GM10266 (cell line): ENCODE measurements at regions not wholly inside any gene's neighbourhood (a gene's known extent, or its start where the extent isn't known, plus 50 kb on each side); places are given as distances from the start of the nearest gene placed in this dataset.
"Not testable (repeated sequence)": the region's sequence is repeated elsewhere in the genome, so short reads cannot be mapped to it uniquely, and the experiment has no call there.

ENCODE experiments used
- DNase-seq: peaks from one replicate; pipeline ENCODE4 v3.0.0; 2012; ENCODE audit errors: extremely low spot score
- TF ChIP-seq, protein P1 (sequence below): IDR thresholded peaks from 2 replicates; pipeline ENCODE4 v1.5.1; 2012; ENCODE audit warnings: mild to moderate bottlenecking, low read depth; ENCODE audit not compliant: control insufficient read depth, insufficient read depth; ENCODE audit errors: missing control alignments

DNA sequence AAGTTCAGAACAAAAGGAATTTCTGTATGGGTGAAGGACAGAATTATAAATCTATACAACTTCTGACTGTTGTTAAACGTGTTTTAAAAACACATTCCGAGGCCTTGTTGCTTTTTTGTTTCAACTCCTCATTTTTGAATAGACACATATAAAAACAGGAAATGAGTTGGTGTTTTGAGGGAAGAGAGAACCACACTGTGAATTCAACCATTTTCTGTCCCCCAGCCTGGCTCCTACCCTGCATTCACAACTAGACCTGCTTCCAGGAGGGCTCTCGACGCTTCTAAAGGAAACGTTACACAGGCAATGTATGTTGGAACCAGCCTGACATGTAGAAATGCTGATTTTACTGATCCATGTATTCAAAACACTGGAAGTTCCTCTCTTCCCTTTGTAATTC, 76.5 kb downstream of the OR13A1 start:
- DNase-seq = no peak
- TF ChIP-seq, protein P1, sequence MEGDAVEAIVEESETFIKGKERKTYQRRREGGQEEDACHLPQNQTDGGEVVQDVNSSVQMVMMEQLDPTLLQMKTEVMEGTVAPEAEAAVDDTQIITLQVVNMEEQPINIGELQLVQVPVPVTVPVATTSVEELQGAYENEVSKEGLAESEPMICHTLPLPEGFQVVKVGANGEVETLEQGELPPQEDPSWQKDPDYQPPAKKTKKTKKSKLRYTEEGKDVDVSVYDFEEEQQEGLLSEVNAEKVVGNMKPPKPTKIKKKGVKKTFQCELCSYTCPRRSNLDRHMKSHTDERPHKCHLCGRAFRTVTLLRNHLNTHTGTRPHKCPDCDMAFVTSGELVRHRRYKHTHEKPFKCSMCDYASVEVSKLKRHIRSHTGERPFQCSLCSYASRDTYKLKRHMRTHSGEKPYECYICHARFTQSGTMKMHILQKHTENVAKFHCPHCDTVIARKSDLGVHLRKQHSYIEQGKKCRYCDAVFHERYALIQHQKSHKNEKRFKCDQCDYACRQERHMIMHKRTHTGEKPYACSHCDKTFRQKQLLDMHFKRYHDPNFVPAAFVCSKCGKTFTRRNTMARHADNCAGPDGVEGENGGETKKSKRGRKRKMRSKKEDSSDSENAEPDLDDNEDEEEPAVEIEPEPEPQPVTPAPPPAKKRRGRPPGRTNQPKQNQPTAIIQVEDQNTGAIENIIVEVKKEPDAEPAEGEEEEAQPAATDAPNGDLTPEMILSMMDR = no peak

DNA sequence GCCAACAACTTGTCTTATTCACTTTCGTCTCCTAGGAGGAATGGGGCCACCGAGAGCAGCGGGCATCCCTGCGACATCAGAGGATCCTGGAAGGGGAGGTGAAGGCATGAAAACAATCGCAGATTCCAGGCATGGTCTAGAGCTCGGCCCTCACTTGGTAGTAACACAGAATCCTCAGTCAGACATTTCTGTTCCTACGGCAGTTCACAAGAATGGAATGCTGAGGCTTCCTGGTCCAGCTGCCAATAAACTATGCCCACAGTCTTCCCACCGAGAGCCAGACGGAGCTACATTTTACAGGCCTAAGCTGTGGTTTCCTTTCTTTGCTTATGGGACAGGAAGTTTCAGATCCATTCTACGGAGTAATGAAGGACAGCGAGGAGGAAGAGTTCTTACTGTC, 75.8 kb downstream of the OR13A1 start:
- no peak for DNase-seq

DNA sequence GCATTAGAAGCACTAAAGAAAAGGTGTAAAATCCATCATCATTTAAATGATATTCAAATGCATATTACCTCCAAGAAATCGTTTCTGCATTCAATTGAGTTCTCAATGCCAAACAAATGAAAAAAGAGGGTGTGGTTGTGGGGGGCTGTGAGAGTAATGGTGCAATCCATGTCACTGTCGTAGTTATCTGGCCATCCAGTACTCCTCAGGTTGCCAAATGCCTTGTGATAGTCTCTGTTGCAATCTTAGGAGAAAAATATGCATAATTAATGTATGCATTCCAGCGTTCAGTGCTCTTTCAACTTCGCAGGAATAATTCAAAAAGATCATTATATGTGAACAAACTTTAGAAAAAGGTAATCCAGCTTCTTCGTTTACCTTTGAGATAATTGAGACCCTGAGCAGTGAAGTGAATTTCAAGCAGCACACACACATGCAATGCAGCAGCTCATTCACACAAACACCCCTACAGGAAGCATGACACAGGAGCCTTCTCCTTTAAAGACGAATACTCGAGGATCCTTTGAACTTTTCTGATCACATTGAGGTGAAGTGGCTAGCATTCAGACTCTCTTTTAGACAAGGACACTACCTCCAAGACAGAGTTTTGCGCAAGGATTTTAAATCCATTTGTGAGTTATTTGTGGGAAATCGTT, 73.4 kb downstream of the OR13A1 start:
- no peak for DNase-seq
- TF ChIP-seq, protein P1 = no peak

More for the DNA sequence above, 75.8 kb downstream of the OR13A1 start:
- TF ChIP-seq, protein P1 = no peak

DNA sequence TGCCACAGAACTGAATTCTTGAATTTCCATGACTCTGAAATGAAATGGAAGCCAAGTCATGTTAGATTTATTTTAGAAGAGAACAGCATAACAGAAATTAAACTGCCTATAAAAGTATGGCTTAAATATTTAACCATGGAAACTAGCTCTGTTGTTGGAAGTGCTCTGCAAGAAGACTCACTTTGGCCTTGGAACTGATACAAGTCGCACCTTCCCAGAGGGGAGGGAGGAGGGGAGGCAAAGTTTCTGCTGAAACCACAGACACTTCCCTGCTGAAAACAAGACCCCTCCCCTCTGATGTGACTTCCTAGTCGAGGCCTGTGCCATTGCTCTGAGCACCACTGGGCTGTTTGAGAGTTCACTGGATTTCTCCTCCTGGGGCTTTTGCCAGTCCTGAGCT, 72.1 kb downstream of the OR13A1 start:
- TF ChIP-seq, protein P1 = no peak
- DNase-seq = no peak

DNA sequence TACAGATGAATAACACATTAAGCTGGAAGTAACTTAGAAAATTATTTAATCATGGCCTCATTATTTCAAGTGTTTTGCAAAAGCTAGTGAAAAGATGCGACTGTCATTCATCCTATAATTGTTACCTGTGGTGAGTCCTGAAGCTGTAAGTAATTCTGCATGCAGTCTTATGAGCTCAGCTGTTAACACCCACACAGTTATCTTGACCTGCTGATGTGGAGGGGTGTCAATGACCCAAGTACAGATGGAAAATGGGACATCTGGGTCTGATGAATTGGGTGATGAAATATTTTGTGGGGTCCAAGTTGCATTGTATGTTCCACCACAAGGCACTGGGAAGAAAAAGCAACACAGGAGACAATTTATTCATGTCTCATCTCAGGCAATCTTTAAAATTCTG, 68.9 kb downstream of the OR13A1 start:
- no peak for DNase-seq

DNA sequence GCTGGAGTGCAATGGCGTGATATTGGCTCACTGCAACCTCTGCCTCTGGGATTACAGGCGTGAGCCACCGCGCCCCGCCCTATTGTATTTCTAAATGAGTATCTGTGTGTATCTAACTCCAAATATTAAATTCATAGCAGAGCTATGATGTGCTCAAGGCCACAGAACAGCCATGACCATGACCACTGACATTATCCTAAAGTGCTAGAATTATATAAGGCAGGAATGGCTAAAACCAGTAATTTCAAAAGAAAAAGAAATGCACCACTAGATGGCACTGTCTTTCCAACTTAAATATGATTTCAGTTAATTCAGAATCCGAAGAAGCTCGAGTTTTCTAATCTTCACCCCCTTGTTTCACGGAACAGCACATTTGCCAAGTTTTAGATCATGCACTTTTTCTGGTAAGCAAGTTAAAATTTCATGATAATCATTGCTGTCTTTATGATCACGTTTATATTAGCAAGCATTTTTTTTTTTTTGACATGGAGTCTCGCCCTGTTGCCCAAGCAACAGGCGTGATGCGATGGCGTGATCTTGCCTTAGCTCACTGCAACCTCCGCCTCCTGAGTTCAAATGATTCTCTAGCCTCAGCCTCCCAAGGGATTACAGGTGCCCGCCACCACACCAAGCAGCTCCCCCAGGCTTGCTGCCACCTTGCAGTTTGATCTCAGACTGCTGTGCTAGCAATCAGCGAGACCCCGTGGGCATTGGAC, 65.3 kb downstream of the OR13A1 start:
- TF ChIP-seq, protein P1 = peak; percentile 42
- DNase-seq = no peak

More for the DNA sequence above, 68.9 kb downstream of the OR13A1 start:
- TF ChIP-seq, protein P1 = no peak

DNA sequence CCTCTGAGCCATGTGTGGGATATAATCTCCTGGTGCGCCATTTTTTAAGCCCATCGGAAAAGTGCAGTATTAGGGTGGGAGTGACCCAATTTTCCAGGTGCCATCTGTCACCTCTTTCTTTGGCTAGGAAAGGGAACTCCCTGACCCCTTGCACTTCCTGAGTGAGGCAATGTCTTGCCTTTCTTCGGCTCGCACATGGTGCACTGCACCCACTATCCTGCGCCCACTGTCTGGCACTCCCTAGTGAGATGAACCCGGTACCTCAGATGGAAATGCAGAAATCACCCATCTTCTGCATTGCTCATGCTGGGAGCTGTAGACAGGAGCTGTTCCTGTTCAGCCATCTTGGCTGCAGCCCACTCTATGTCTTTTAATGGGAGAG, 64.7 kb downstream of the OR13A1 start:
- not testable (repeated sequence) for DNase-seq
